Astrocyte (in vitro differentiated cells and primary cell): ENCODE measurements at regions not wholly inside any gene's neighbourhood (a gene's known extent, or its start where the extent isn't known, plus 50 kb on each side); places are given as distances from the start of the nearest gene placed in this dataset.

ENCODE experiments used
- DNase-seq: peaks from one replicate; pipeline ENCODE4 v3.0.0-alpha.2; 2010; ENCODE audit warnings: low read depth
- FAIRE-seq: peaks from 2 replicates; lab custom pipeline; 2011; peaks lifted over from hg19 to GRCh38; lab: Jason Lieb, UNC
- H2AFZ ChIP-seq: 2 replicates; pipeline ENCODE4 v1.6.0; 2012; ENCODE audit warnings: low read depth, low read length, inconsistent platforms
- H3K27ac ChIP-seq: 2 replicates; pipeline ENCODE4 v1.5.1; 2011; ENCODE audit warnings: low read depth, low read length, inconsistent platforms
- H3K27me3 ChIP-seq: 2 replicates; pipeline ENCODE4 v1.6.0; 2011; ENCODE audit warnings: low read length, inconsistent platforms; ENCODE audit not compliant: insufficient read depth
- H3K36me3 ChIP-seq: 2 replicates; pipeline ENCODE4 v1.5.1; 2011; ENCODE audit warnings: low read length, inconsistent platforms; ENCODE audit not compliant: insufficient read depth
- H3K4me1 ChIP-seq: 2 replicates; pipeline ENCODE4 v1.5.1; 2011; ENCODE audit warnings: low read length, inconsistent platforms; ENCODE audit not compliant: insufficient read depth
- H3K4me2 ChIP-seq: 2 replicates; pipeline ENCODE4 v1.6.0; 2012; ENCODE audit warnings: low read length, inconsistent platforms
- H3K4me3 ChIP-seq: 2 replicates; pipeline ENCODE4 v1.5.1; 2011; ENCODE audit warnings: low read depth, mild to moderate bottlenecking, low read length, inconsistent platforms; ENCODE audit not compliant: insufficient read depth
- H3K79me2 ChIP-seq: 2 replicates; pipeline ENCODE4 v1.6.0; 2012; ENCODE audit warnings: mild to moderate bottlenecking, low read length, inconsistent platforms; ENCODE audit not compliant: insufficient read depth
- H3K9ac ChIP-seq: 2 replicates; pipeline ENCODE4 v1.6.0; 2012; ENCODE audit warnings: mild to moderate bottlenecking, low read length, inconsistent platforms
- H3K9me3 ChIP-seq: 2 replicates; pipeline ENCODE4 v1.5.1; 2012; ENCODE audit warnings: low read depth, mild to moderate bottlenecking, low read length, inconsistent platforms; ENCODE audit not compliant: insufficient read depth
- H4K20me1 ChIP-seq: 2 replicates; pipeline ENCODE4 v1.6.0; 2012; ENCODE audit warnings: low read length, inconsistent platforms; ENCODE audit not compliant: insufficient read depth
- H3K27ac Mint-ChIP-seq: one replicate; pipeline ENCODE4 v1.8.0; 2021; ENCODE audit warnings: mild to moderate bottlenecking, mixed read lengths; ENCODE audit not compliant: unreplicated experiment
- H3K27me3 Mint-ChIP-seq: one replicate; pipeline ENCODE4 v1.8.0; 2021; ENCODE audit warnings: low read depth, mixed read lengths; ENCODE audit not compliant: unreplicated experiment
- H3K36me3 Mint-ChIP-seq: one replicate; pipeline ENCODE4 v1.8.0; 2021; ENCODE audit warnings: low read depth, mixed read lengths; ENCODE audit not compliant: unreplicated experiment
- H3K4me1 Mint-ChIP-seq: one replicate; pipeline ENCODE4 v1.8.0; 2021; ENCODE audit warnings: low read depth, mixed read lengths; ENCODE audit not compliant: unreplicated experiment
- H3K4me3 Mint-ChIP-seq: one replicate; pipeline ENCODE4 v1.8.0; 2021; ENCODE audit warnings: mild to moderate bottlenecking, moderate library complexity, mixed read lengths; ENCODE audit not compliant: unreplicated experiment
- H3K9me3 Mint-ChIP-seq: one replicate; pipeline ENCODE4 v1.8.0; 2021; ENCODE audit warnings: mild to moderate bottlenecking, mixed read lengths; ENCODE audit not compliant: unreplicated experiment
- EZH2 ChIP-seq: IDR thresholded peaks from 2 replicates; pipeline ENCODE4 v1.6.1; 2012; ENCODE audit warnings: mild to moderate bottlenecking, low read length, inconsistent platforms; ENCODE audit not compliant: insufficient read depth
- TF ChIP-seq, protein P1 (sequence below): IDR thresholded peaks from 2 replicates; pipeline ENCODE4 v1.5.1; 2011; ENCODE audit warnings: low read depth, mild to moderate bottlenecking, inconsistent platforms, low read length, moderate library complexity; ENCODE audit not compliant: insufficient read depth

DNA sequence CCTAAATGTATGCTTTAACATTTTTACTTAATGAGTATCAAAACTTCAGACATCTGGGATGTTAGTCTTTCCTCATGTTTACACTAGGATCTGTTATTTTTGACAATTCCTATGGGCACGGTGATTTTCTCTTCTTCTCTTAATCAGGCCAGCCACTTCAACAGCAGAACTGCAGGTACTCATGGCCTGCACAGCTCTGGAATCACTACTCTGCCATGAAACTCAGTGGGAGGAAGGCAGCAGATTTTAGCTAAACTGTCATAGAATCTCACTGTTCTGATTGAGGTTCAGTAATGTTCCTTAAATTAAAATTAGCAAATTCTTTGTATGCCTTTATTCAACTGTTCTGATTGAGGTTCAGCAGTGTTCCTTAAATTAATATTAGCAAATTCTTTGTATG lies 1083.0 kb downstream of the SLITRK5 start:
- DNase-seq, result no peak
- Mint-ChIP-seq H3K4me3 (no peak overlapping the region), H3K4me1 (no peaks in the 10 kb centered on the region), H3K9me3 (no peaks in the 10 kb centered on the region), H3K27me3 (no peaks in the 10 kb centered on the region), H3K27ac (no peak overlapping the region), H3K36me3 (no peaks in the 10 kb centered on the region)
- H3K27ac ChIP-seq, result no peak overlapping the region
- no peaks in the 10 kb centered on the region for H3K9me3 ChIP-seq
- no peak overlapping the region for H3K4me3 ChIP-seq
- H3K9ac ChIP-seq, result no peak overlapping the region
- H3K4me1 ChIP-seq, result no peaks in the 10 kb centered on the region
- no peaks in the 10 kb centered on the region for H3K36me3 ChIP-seq
- no peak overlapping the region for H2AFZ ChIP-seq
- H4K20me1 ChIP-seq, result no peaks in the 10 kb centered on the region
- TF ChIP-seq, protein P1, sequence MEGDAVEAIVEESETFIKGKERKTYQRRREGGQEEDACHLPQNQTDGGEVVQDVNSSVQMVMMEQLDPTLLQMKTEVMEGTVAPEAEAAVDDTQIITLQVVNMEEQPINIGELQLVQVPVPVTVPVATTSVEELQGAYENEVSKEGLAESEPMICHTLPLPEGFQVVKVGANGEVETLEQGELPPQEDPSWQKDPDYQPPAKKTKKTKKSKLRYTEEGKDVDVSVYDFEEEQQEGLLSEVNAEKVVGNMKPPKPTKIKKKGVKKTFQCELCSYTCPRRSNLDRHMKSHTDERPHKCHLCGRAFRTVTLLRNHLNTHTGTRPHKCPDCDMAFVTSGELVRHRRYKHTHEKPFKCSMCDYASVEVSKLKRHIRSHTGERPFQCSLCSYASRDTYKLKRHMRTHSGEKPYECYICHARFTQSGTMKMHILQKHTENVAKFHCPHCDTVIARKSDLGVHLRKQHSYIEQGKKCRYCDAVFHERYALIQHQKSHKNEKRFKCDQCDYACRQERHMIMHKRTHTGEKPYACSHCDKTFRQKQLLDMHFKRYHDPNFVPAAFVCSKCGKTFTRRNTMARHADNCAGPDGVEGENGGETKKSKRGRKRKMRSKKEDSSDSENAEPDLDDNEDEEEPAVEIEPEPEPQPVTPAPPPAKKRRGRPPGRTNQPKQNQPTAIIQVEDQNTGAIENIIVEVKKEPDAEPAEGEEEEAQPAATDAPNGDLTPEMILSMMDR, result no peak
- no peak for TF ChIP-seq EZH2
- H3K4me2 ChIP-seq, result no peak overlapping the region
- H3K79me2 ChIP-seq, result no peaks in the 10 kb centered on the region
- H3K27me3 ChIP-seq, result no peaks in the 10 kb centered on the region
- no peak for FAIRE-seq

DNA sequence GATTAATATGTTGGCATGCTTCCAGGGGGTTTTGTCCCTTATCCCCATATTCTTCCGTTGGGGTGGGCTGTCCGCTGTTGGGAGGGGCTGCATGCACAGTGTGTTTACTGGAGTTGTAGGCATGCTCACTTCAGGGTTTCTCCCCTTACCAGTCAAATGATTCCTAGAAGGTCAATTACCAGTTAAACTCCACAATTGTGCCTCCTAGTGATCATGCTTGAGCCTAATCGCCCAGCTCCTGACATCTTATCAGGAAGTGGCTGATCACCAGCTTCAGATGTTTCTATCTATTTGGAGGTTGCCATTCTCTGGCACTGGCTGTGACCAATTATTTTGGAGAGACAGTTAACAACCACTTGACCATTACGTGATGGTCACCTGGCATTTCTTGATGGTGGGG lies 1090.0 kb downstream of the SLITRK5 start:
- Mint-ChIP-seq H3K4me3 (no peak overlapping the region), H3K4me1 (no peaks in the 10 kb centered on the region), H3K27ac (no peak overlapping the region), H3K27me3 (no peaks in the 10 kb centered on the region), H3K9me3 (no peaks in the 10 kb centered on the region), H3K36me3 (no peaks in the 10 kb centered on the region)
- Histone ChIP-seq H3K4me2 (no peak overlapping the region), H3K4me1 (no peaks in the 10 kb centered on the region), H3K36me3 (no peaks in the 10 kb centered on the region), H2AFZ (no peak overlapping the region), H3K27ac (no peak overlapping the region), H3K27me3 (no peaks in the 10 kb centered on the region), H3K9me3 (peaks cover 3% of the 10 kb centered on the region), H3K4me3 (no peak overlapping the region), H4K20me1 (no peaks in the 10 kb centered on the region), H3K9ac (no peak overlapping the region), H3K79me2 (no peaks in the 10 kb centered on the region)
- no peak for TF ChIP-seq EZH2
- TF ChIP-seq, protein P1, result no peak
- no peak for DNase-seq
- FAIRE-seq, result no peak

DNA sequence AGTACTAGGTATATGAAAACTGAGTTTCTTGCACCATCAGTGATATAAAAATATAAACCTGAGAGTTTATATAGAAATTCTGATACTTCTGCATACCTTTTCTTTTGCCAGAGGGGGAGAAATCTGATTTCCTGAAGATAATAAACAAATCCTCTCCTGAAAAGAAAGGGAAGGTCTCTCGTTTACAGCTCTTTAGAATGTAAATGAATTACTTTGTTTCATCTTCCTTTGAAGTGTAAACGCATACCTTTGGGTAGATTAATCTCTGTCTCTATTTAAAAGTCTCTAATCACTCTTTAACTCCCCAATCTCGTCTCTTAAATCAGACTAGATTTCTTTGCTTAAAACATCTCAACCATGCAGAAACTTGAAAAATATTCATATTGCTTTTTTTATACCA lies 1092.9 kb downstream of the SLITRK5 start:
- H3K79me2 ChIP-seq, result no peaks in the 10 kb centered on the region
- FAIRE-seq, result no peak
- H3K4me3 ChIP-seq, result no peak overlapping the region
- H3K9me3 ChIP-seq, result peaks cover 3% of the 10 kb centered on the region
- no peak for DNase-seq
- H3K9ac ChIP-seq, result no peak overlapping the region
- no peak overlapping the region for H3K4me2 ChIP-seq
- H3K27ac Mint-ChIP-seq, result no peak overlapping the region
- H3K27me3 Mint-ChIP-seq, result no peaks in the 10 kb centered on the region
- TF ChIP-seq, protein P1, result no peak
- no peak for TF ChIP-seq EZH2
- H4K20me1 ChIP-seq, result no peaks in the 10 kb centered on the region
- H3K4me1 Mint-ChIP-seq, result no peaks in the 10 kb centered on the region
- H3K4me3 Mint-ChIP-seq, result no peak overlapping the region
- no peak overlapping the region for H2AFZ ChIP-seq
- no peaks in the 10 kb centered on the region for H3K4me1 ChIP-seq
- H3K36me3 Mint-ChIP-seq, result no peaks in the 10 kb centered on the region
- no peaks in the 10 kb centered on the region for H3K9me3 Mint-ChIP-seq
- H3K36me3 ChIP-seq, result no peaks in the 10 kb centered on the region
- no peak overlapping the region for H3K27ac ChIP-seq
- no peaks in the 10 kb centered on the region for H3K27me3 ChIP-seq
